Spleen (tissue), 11 donors: ENCODE measurements at regions not wholly inside any gene's neighbourhood (a gene's known extent, or its start where the extent isn't known, plus 50 kb on each side); places are given as distances from the start of the nearest gene placed in this dataset.
"Not testable (repeated sequence)": the region's sequence is repeated elsewhere in the genome, so short reads cannot be mapped to it uniquely, and the experiment has no call there.

Source experiments
- DNase-seq: peaks from one replicate; pipeline ENCODE4 v3.0.0-alpha.2; 2020
- H3K27ac ChIP-seq, 8 donors: fragments of 200-600 bp; sonication (generic) in 7 of 8; 1 replicate in 4 of 8; 2 replicates in 4 of 8; pipeline versions ENCODE4 v1.5.0 to v1.8.0; 2016 to 2021; ENCODE audit warnings: inconsistent platforms in 4 of 8, mild to moderate bottlenecking in 4 of 8, moderate library complexity in 1 of 8
- H3K27me3 ChIP-seq, 7 donors: fragments of 200-600 bp; sonication (generic) in 6 of 7; replicated peaks in 1 of 7; 1 replicate in 4 of 7; 2 replicates in 3 of 7; pipeline versions ENCODE4 v1.5.0 to v1.8.0; 2016 to 2021; ENCODE audit warnings: inconsistent platforms in 3 of 7, mild to moderate bottlenecking in 1 of 7
- H3K36me3 ChIP-seq, 6 donors: fragments of 200-600 bp; sonication (generic) in 5 of 6; 1 replicate in 4 of 6; 2 replicates in 2 of 6; pipeline versions ENCODE4 v1.5.0 to v1.8.0; 2016 to 2021; ENCODE audit warnings: inconsistent platforms in 2 of 6
- H3K4me1 ChIP-seq, 6 donors: fragments of 200-600 bp; sonication (generic) in 5 of 6; 1 replicate in 3 of 6; 2 replicates in 3 of 6; pipeline versions ENCODE4 v1.5.0 to v1.8.0; 2016 to 2021; ENCODE audit warnings: inconsistent platforms in 3 of 6
- H3K4me3 ChIP-seq, 8 donors: fragments of 200-600 bp; sonication (generic) in 7 of 8; 1 replicate in 4 of 8; 2 replicates in 4 of 8; pipeline versions ENCODE4 v1.5.0 to v1.8.0; 2016 to 2021; ENCODE audit warnings: inconsistent platforms in 4 of 8, mild to moderate bottlenecking in 4 of 8, moderate library complexity in 2 of 8
- H3K9me3 ChIP-seq, 8 donors: fragments of 200-600 bp; sonication (generic) in 7 of 8; 1 replicate in 4 of 8; 2 replicates in 4 of 8; pipeline versions ENCODE4 v1.5.0 to v1.8.0; 2016 to 2021; ENCODE audit warnings: inconsistent platforms in 4 of 8
- POLR2A ChIP-seq, 3 donors: fragments of 450-650 bp; IDR thresholded peaks; one replicate each; pipeline ENCODE4 v1.5.1; 2017; ENCODE audit warnings: antibody characterized with exemption in 3 of 3, mild to moderate bottlenecking in 1 of 3
- POLR2AphosphoS5 ChIP-seq, 3 donors: sonication (generic); formaldehyde crosslinking; IDR thresholded peaks; one replicate each; pipeline ENCODE4 v1.5.1; 2017; ENCODE audit warnings: antibody characterized with exemption in 3 of 3
- WGBS, 5 donors: extraction: QIAGEN DNeasy Blood & Tissue Kit in 3 of 5; methylation state at CpG; one replicate each; pipeline versions ENCODE4 v1.1.5 to v1.1.7; 2013 to 2018; 5-methylcytosine and 5-hydroxymethylcytosine counted together
- intact Hi-C: fragments of 100-400 bp; cut with DNase I; formaldehyde crosslinking; loops from one replicate; pipeline ENCODE4 v1.15.0; 2023; ENCODE audit warnings: low total_unique reads
- TF ChIP-seq, protein P1 (sequence below), 11 experiments: fragments of 200-600 bp in 7 of 11; fragments of 450-650 bp in 4 of 11; sonication (generic) in 4 of 11; IDR thresholded peaks in 8 of 11; conservative IDR thresholded peaks in 3 of 11; 1 replicate in 7 of 11; 2 replicates in 4 of 11; pipeline versions ENCODE4 v1.4.0 to v1.8.0; 2016 to 2021; ENCODE audit warnings: antibody characterized with exemption in 11 of 11, inconsistent platforms in 4 of 11, mild to moderate bottlenecking in 1 of 11
- donor health status: healthy with polysubstance abuse.
- donor health status: DM: no; HTN: no; CAD: no; lungs with moderate emphysema.
- donor health status: DM: no; HTN: no; CAD: no.
- donor health status: Bipolar disorder and iron deficiency.
- donor health status: healthy.
- donor health status: DM: no; HTN: no; CAD: no.
- donor health status: DM: yes; HTN: yes; CAD: no.

DNA sequence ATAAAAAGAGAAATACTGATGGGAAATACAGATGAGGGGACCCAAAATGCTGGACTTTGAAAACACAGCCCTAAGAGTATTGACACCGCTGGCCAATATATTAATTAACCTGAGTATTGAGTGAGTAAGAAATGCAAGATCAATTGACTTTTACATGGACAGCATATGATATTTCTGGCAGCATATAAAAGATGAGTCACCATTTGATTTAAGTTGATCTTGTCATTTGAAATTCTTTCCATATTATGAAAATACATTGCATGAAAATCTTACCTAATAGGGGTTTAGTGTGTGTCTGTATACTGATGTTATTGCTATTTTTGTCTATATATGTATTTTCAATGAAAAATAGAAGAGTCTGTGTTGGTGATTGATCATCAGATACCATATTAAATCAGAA, 619.6 kb downstream of the KCTD12 start:
- H3K27me3 ChIP-seq, result no peaks in the 10 kb centered on the region
- TF ChIP-seq POLR2A (IDR thresholded peaks at IDR 0.05), result no peak
- TF ChIP-seq, protein P1, sequence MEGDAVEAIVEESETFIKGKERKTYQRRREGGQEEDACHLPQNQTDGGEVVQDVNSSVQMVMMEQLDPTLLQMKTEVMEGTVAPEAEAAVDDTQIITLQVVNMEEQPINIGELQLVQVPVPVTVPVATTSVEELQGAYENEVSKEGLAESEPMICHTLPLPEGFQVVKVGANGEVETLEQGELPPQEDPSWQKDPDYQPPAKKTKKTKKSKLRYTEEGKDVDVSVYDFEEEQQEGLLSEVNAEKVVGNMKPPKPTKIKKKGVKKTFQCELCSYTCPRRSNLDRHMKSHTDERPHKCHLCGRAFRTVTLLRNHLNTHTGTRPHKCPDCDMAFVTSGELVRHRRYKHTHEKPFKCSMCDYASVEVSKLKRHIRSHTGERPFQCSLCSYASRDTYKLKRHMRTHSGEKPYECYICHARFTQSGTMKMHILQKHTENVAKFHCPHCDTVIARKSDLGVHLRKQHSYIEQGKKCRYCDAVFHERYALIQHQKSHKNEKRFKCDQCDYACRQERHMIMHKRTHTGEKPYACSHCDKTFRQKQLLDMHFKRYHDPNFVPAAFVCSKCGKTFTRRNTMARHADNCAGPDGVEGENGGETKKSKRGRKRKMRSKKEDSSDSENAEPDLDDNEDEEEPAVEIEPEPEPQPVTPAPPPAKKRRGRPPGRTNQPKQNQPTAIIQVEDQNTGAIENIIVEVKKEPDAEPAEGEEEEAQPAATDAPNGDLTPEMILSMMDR (IDR thresholded peaks at IDR 0.05 in 8 of 11, conservative IDR thresholded peaks at IDR 0.05 in 3 of 11), result no peak
- TF ChIP-seq POLR2AphosphoS5 (IDR thresholded peaks at IDR 0.05), result no peak
- intact Hi-C loops, result no loop called here
- H3K9me3 ChIP-seq, result peaks cover 0 to 19% (median 0%) of the 10 kb centered on the region in 8 donors
- no peaks in the 10 kb centered on the region for H3K36me3 ChIP-seq
- H3K4me3 ChIP-seq, result no peak overlapping the region
- WGBS, 5 donors, result 70 to 94% (median 90%) methylated on average over 1 of the region's 1 CpG
- H3K4me1 ChIP-seq, result no peaks in the 10 kb centered on the region
- H3K27ac ChIP-seq, result no peak overlapping the region
- DNase-seq, result no peak

DNA sequence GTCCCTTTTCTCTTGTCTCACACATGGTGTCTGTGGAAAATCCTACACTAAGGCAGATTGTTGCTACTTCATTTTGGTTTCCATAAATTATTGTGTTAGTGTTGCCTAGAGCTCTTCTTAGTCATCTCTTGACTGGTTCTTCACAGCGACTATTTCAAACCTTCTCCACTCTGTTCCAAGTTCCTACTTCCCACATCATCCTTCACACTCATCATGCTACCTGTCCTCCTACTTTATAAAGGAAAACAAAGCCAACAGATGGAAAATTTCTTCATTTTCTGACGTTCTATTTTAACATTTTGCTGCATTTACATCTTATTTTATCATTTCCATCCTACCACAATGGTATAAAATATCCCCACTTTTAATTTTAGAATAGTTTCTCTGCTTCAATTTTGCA, 614.1 kb downstream of the LMO7 start:
- Histone ChIP-seq H3K4me3 (no peak overlapping the region), H3K27me3 (no peaks in the 10 kb centered on the region), H3K36me3 (no peaks in the 10 kb centered on the region), H3K4me1 (no peaks in the 10 kb centered on the region), H3K27ac (no peak overlapping the region), H3K9me3 (peaks cover 0 to 7% (median 0%) of the 10 kb centered on the region in 8 donors)
- 43 to 67% (median 55%) methylated on average over 2 of the region's 2 CpGs for WGBS, 5 donors
- intact Hi-C loops, result no loop called here
- TF ChIP-seq POLR2A (IDR thresholded peaks at IDR 0.05), result no peak
- no peak for TF ChIP-seq POLR2AphosphoS5 (IDR thresholded peaks at IDR 0.05)
- TF ChIP-seq, protein P1 (IDR thresholded peaks at IDR 0.05 in 8 of 11, conservative IDR thresholded peaks at IDR 0.05 in 3 of 11), result no peak
- DNase-seq, result no peak

DNA sequence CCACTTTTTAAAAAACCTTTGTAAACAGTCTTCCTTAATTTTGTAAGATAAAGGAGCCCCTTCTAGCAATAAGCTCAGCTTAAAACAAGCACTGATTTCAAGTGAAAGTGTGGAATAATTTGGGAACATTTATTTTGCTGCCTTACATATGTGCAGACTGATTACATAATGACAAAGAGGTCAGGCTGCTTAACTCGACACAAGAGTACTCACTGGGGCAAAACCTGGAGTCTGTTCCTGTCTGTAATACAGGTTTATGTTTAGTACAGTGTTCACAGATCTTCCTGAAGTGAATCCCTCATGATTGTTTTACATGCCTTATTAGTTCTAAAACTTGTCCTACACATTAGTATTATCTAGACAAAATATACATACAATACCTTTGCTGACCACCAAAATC, 609.8 kb downstream of the LMO7 start:
- WGBS, 5 donors, result 31 to 65% (median 52%) methylated on average over 1 of the region's 1 CpG
- TF ChIP-seq POLR2A (IDR thresholded peaks at IDR 0.05) (no peak), POLR2AphosphoS5 (IDR thresholded peaks at IDR 0.05) (no peak)
- TF ChIP-seq, protein P1 (IDR thresholded peaks at IDR 0.05 in 8 of 11, conservative IDR thresholded peaks at IDR 0.05 in 3 of 11), result no peak
- Histone ChIP-seq H3K27ac (no peak overlapping the region), H3K4me3 (no peak overlapping the region), H3K36me3 (no peaks in the 10 kb centered on the region), H3K4me1 (no peaks in the 10 kb centered on the region), H3K27me3 (no peaks in the 10 kb centered on the region), H3K9me3 (no peaks in the 10 kb centered on the region)
- no peak for DNase-seq
- intact Hi-C loops, result no loop called here

DNA sequence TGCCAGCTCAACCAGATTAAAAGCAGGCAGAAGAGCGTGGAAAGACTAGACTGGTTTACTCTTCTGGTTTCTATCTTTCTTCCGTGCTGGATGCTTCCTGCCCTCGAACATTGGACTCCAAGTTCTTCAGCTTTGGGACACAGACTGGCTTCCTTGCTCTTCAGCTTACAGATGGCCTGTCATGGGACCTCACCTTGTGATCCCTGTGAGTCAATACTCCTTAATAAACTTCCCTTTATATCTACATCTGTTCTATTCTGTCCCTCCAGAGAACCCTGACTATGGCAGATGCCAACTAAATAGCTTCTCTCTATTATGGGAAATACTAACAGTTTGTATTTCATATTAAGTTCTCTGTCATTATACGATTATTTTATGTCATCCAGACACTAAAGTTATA, 609.1 kb downstream of the LMO7 start:
- H3K27me3 ChIP-seq, result no peaks in the 10 kb centered on the region
- WGBS, 5 donors, result 55 to 81% (median 60%) methylated on average over 4 of the region's 4 CpGs
- H3K27ac ChIP-seq, result no peak overlapping the region
- intact Hi-C loops, result no loop called here
- H3K4me3 ChIP-seq, result no peak overlapping the region
- no peaks in the 10 kb centered on the region for H3K4me1 ChIP-seq
- no peak for DNase-seq
- H3K36me3 ChIP-seq, result no peaks in the 10 kb centered on the region
- H3K9me3 ChIP-seq, result no peaks in the 10 kb centered on the region
- no peak for TF ChIP-seq POLR2A (IDR thresholded peaks at IDR 0.05)
- no peak for TF ChIP-seq POLR2AphosphoS5 (IDR thresholded peaks at IDR 0.05)
- TF ChIP-seq, protein P1 (IDR thresholded peaks at IDR 0.05 in 8 of 11, conservative IDR thresholded peaks at IDR 0.05 in 3 of 11), result no peak

DNA sequence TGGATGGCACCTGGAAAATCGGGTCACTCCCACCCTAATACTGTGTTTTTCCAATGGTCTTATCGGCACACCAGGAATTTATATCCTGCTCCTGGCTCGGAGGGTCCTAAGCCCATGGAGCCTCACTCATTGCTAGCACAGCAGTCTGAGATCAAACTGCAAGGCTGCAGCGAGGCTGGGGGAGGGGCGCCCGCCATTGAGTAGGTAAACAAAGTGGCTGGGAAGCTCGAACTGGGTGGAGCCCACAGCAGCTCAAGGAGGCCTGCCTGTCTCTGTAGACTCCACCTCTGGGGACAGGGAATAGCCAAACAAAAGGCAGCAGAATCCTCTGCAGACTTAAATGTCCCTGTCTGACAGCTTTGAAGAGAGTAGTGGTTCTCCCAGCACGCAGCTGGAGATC, 607.0 kb downstream of the LMO7 start:
- H3K4me1 ChIP-seq, H3K36me3 ChIP-seq, intact Hi-C loops, H3K9me3 ChIP-seq, DNase-seq, H3K27me3 ChIP-seq, H3K4me3 ChIP-seq, H3K27ac ChIP-seq: not testable (repeated sequence)
- 71 to 83% (median 82%) methylated on average over 7 to 8 of the region's 8 CpGs for WGBS, 5 donors
